ENCODE measurements at regions not wholly inside any gene's neighbourhood (a gene's known extent, or its start where the extent isn't known, plus 50 kb on each side); places are given as distances from the start of the nearest gene placed in this dataset.
A peak's percentile ranks its signal among the peaks of the same experiment; 100 is the strongest.

GRCh38 chr15:91688811-91689210 lies 164.7 kb upstream of the SLCO3A1 start:
- TF ChIP-seq POLR2A (IDR thresholded peaks at IDR 0.05) (no peak), POLR2AphosphoS5 (IDR thresholded peaks at IDR 0.05; ENCODE audit: insufficient read depth in 1 of 2, low read depth in 1 of 2) (no peak), CTCF (IDR thresholded peaks at IDR 0.05) (no peak)
- DNase-seq (ENCODE audit: extremely low spot score in 2 of 2) = no peak
- Histone ChIP-seq H3K4me3 (no peak overlapping the region), H3K27me3 (no peaks in the 10 kb centered on the region), H3K36me3 (no peaks in the 10 kb centered on the region), H3K4me1 (peaks cover under 1% of the 10 kb centered on the region), H3K27ac (no peak overlapping the region), H3K9me3 (no peaks in the 10 kb centered on the region)
- intact Hi-C loops (cut with DNase I) = no loop called here

- H3K27ac ChIP-seq = no peak overlapping the region
- no peaks in the 10 kb centered on the region for H3K36me3 ChIP-seq
- peaks cover 6% of the 10 kb centered on the region for H3K4me1 ChIP-seq
- no peak for DNase-seq (ENCODE audit: extremely low spot score in 2 of 2)
- H3K9me3 ChIP-seq = no peaks in the 10 kb centered on the region
- intact Hi-C loops (cut with DNase I) = no loop called here
- H3K4me3 ChIP-seq = no peak overlapping the region
- TF ChIP-seq POLR2AphosphoS5 (IDR thresholded peaks at IDR 0.05; ENCODE audit: insufficient read depth in 1 of 2, low read depth in 1 of 2) (no peak), CTCF (IDR thresholded peaks at IDR 0.05) (no peak), POLR2A (IDR thresholded peaks at IDR 0.05) (no peak)
- H3K27me3 ChIP-seq = no peaks in the 10 kb centered on the region
These were observed 164.1 kb upstream of the SLCO3A1 start for GRCh38 chr15:91689377-91689776.

GRCh38 chr15:91692596-91692995 lies 160.9 kb upstream of the SLCO3A1 start:
- TF ChIP-seq POLR2A (IDR thresholded peaks at IDR 0.05) (no peak), POLR2AphosphoS5 (IDR thresholded peaks at IDR 0.05; ENCODE audit: insufficient read depth in 1 of 2, low read depth in 1 of 2) (no peak), CTCF (IDR thresholded peaks at IDR 0.05) (no peak)
- Histone ChIP-seq H3K27me3 (no peaks in the 10 kb centered on the region), H3K36me3 (no peaks in the 10 kb centered on the region), H3K4me3 (no peak overlapping the region), H3K27ac (peak overlapping the region; percentile 84), H3K9me3 (no peaks in the 10 kb centered on the region), H3K4me1 (peaks cover 6% of the 10 kb centered on the region)
- intact Hi-C loops (cut with DNase I) = no loop called here
- DNase-seq (ENCODE audit: extremely low spot score in 2 of 2) = no peak

GRCh38 chr15:91694131-91694830 lies 159.2 kb upstream of the SLCO3A1 start:
- no peak for DNase-seq (ENCODE audit: extremely low spot score in 2 of 2)
- no peaks in the 10 kb centered on the region for H3K9me3 ChIP-seq
- intact Hi-C loops (cut with DNase I) = no loop called here
- peak overlapping the region; percentile 24 to 42 for H3K4me3 ChIP-seq
- H3K27me3 ChIP-seq = no peaks in the 10 kb centered on the region
- peak overlapping the region; percentile 84 for H3K27ac ChIP-seq
- TF ChIP-seq POLR2AphosphoS5 (IDR thresholded peaks at IDR 0.05; ENCODE audit: insufficient read depth in 1 of 2, low read depth in 1 of 2) = peak in 1 of 2 donors; percentile 29
- no peak for TF ChIP-seq POLR2A (IDR thresholded peaks at IDR 0.05)
- H3K36me3 ChIP-seq = no peaks in the 10 kb centered on the region
- peaks cover 6% of the 10 kb centered on the region for H3K4me1 ChIP-seq

GRCh38 chr15:91694831-91695210 lies 158.7 kb upstream of the SLCO3A1 start:
- peaks cover 6% of the 10 kb centered on the region for H3K4me1 ChIP-seq
- no peaks in the 10 kb centered on the region for H3K9me3 ChIP-seq
- DNase-seq (ENCODE audit: extremely low spot score in 2 of 2) = no peak
- intact Hi-C loops (cut with DNase I) = no loop called here
- no peaks in the 10 kb centered on the region for H3K27me3 ChIP-seq
- TF ChIP-seq CTCF (IDR thresholded peaks at IDR 0.05) = no peak
- peak in 1 of 2 donors; percentile 89 for TF ChIP-seq POLR2AphosphoS5 (IDR thresholded peaks at IDR 0.05; ENCODE audit: insufficient read depth in 1 of 2, low read depth in 1 of 2)
- H3K27ac ChIP-seq = peak overlapping the region; percentile 84
- peak overlapping the region; percentile 24 to 42 for H3K4me3 ChIP-seq
- no peaks in the 10 kb centered on the region for H3K36me3 ChIP-seq
